Epithelial cell of esophagus (primary cell): ENCODE measurements at regions not wholly inside any gene's neighbourhood (a gene's known extent, or its start where the extent isn't known, plus 50 kb on each side); places are given as distances from the start of the nearest gene placed in this dataset.
A peak's percentile ranks its signal among the peaks of the same experiment; 100 is the strongest.

Experiments
- DNase-seq: peaks from one replicate; pipeline ENCODE4 v3.0.0; 2010; ENCODE audit warnings: low read depth
- H3K4me3 ChIP-seq: 2 replicates; pipeline ENCODE4 v1.5.1; 2011; ENCODE audit warnings: mild to moderate bottlenecking, low read length, control low read depth
- TF ChIP-seq, protein P1 (sequence below): IDR thresholded peaks from 2 replicates; pipeline ENCODE4 v1.5.1; 2011; ENCODE audit warnings: low read depth, mild to moderate bottlenecking, low read length, control low read depth, inconsistent platforms; ENCODE audit not compliant: insufficient read depth; ENCODE audit errors: missing control alignments

DNA sequence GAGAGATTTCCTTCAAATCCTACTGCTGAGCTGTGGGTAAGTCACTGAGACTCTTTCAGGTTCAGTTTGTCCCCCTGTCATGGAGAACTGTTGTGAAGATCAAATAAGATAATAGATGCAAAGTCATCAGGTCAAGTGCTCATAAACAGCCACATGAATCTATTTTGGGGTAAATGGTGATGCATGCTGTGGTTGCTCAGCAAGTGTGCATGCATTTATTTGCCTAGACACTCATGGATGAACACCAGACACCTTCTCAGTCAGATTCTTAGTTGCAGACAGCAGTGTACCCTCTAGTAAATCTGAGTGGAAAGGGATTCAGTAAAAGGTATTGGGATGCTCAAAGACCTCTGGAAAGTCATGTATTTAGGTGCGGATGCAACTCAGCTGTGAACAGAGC is 168.0 kb upstream of the FOXA2 start:
- TF ChIP-seq, protein P1, sequence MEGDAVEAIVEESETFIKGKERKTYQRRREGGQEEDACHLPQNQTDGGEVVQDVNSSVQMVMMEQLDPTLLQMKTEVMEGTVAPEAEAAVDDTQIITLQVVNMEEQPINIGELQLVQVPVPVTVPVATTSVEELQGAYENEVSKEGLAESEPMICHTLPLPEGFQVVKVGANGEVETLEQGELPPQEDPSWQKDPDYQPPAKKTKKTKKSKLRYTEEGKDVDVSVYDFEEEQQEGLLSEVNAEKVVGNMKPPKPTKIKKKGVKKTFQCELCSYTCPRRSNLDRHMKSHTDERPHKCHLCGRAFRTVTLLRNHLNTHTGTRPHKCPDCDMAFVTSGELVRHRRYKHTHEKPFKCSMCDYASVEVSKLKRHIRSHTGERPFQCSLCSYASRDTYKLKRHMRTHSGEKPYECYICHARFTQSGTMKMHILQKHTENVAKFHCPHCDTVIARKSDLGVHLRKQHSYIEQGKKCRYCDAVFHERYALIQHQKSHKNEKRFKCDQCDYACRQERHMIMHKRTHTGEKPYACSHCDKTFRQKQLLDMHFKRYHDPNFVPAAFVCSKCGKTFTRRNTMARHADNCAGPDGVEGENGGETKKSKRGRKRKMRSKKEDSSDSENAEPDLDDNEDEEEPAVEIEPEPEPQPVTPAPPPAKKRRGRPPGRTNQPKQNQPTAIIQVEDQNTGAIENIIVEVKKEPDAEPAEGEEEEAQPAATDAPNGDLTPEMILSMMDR, result no peak
- no peak overlapping the region for H3K4me3 ChIP-seq
- no peak for DNase-seq

DNA sequence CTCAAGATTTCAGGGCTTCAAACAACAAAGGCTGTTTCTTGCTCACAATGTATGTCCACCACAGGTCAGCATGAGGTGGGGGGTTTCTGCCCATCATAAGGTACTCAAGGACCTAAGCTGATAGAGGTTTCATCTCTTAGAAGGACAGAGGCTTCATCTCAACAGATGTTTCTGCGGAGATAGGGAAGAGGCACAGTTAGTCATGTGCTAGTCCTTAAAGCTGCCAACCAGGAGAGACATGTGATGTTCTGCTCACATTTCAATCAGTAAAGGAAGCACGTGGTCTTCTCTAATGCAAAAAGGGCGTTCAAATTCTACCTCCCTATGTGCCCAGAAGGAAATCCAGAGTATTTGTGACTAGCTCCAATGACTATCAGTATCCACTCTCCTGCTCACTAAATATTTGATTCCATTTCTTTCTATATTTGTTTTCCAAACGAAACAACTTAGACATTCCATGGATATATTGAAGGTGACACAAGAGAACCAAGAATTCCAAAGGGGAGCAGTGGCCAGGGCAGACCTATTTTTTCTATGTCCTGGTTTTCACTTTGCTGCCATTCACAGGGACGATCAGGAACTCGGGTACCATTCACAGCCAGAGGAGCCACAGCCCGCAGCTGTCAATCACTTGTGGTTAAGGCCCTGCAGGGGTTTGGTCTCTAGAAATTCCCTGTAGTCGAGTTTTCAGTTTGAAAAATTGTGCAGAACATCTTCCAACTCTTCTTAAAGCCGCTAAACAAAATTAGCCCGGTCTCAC is 173.2 kb upstream of the FOXA2 start:
- no peak overlapping the region for H3K4me3 ChIP-seq
- TF ChIP-seq, protein P1, result no peak
- DNase-seq, result no peak

DNA sequence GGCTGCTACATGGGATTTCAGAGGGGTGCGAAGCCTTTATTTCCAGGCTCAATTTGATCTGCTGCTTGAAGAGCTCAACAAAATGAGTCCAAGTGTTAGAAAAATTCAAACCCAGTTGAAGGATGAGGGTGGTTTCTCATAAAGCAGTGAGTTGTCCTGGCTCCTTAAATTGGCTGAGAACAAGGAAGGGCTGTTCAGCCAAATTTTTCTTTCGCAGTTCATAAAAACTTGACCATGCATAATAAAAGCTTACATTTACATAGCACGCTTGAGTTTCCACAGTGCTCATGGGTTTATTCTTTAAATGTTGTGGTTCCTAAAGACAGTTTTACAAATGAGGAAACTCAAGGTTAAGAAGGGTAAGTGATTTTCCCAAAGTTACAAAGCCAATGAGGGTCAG is 174.4 kb upstream of the FOXA2 start:
- TF ChIP-seq, protein P1, result no peak
- H3K4me3 ChIP-seq, result no peak overlapping the region
- no peak for DNase-seq

DNA sequence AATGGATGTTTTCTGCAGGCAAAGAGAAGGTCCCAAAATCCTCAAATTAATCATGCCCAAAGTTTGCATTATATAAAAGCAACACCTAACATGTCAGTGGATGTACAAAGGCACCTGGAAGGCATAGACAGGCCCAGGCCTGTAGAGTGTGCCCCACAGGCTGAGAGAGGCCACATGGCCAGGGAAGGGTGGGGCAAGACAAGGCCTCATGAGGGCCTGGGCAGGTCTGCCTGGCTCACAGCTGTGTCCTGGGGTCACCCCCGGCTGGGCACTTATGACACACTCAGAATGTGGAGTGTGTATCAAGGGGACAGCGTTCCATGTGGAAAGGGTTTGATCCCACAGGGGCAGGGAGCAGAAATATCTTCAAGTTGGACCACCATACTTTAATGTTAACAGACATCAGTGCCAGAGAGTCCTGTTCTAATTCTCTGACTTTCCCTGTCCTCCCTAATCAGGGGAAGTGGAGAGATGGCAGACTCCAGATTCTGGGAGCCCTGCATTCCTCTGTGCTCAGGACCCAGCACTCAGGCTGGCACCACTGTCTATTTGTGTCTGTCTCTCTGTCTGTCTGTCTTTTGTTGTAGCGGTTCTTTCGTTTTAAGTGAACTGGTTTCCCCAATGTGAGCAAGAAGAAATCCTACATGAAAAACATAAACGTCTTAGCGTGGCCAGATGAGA is 178.3 kb upstream of the FOXA2 start:
- TF ChIP-seq, protein P1, result no peak
- DNase-seq, result peak; percentile 97
- no peak overlapping the region for H3K4me3 ChIP-seq

DNA sequence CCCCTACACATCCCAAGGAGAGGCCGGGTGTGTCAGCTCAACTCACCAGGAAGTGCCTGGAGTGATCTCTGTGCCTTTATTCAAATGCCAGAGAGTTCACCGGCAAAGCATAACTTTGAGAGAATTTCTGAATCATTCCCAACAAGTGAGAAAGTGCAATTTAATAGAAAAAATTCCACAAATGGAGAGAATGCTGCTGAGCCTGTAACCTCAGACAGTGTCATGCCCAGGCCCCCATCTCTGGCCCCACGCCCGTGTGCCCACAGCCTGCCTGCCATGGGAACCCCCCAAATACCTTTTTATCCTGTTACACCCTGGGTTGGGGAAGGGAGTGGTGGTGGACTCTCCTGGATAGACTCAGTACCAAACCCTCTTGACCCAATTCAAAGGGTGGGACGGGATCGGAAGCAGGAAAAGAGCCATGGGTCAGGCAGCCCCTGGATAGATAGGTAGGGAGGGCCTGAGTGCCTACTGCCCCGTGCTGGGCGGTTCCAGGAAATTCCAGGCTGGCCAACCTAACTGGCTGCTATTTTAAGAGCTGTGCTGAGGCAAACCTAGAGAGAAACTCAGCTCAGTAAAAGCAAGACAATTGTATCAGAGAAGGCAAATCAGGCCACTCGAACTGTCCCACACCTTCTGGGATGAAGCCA is 179.0 kb upstream of the FOXA2 start:
- peak; percentile 89 for DNase-seq
- H3K4me3 ChIP-seq, result peak overlapping the region; percentile 34
- TF ChIP-seq, protein P1, result no peak

DNA sequence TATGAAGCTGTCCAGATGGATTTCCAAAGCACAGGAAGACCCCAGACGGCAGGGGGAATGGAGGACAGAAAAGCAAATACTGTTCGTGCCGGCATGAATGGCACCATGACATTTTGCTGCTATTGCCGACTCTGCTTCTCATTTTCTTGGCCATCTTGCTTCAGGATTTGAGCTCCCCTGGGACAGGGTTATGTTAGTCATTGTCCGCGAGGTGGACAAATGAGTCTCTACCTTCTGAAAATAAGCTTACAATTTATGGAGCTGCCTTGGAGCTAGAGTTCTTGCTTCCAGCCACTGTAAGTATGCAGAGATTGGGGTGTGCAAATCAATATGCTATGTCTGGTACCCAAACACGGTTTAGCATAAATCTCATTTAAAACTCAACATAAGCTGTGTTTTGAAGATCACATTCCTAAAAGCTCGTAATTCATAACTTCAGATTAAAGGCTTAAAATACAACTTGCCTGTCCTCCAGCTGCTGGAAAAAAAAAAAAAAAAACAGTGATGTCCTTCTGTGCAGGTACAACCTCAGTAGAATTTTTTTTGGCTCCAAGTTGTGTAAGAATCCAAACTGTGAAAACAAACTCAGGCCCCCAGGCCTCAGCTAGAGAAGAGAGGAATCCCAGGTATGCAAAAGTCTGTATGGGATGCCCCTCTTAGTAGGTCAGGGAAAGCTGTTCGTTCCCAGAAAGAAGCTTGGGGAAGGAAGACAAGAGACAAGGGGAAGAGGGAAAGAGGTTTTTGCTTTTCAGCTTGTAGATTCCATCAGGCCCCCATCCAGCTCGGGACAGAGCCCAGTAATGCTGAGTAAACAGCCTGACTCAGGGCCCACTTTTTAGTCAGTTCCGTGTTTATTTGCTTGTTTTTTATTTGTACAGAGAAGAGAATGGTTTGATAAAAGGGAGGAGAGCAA is 184.2 kb upstream of the FOXA2 start:
- TF ChIP-seq, protein P1, result no peak
- no peak overlapping the region for H3K4me3 ChIP-seq
- peak; percentile 31 for DNase-seq
